Adrenal gland (tissue), 5 donors: ENCODE measurements at regions not wholly inside any gene's neighbourhood (a gene's known extent, or its start where the extent isn't known, plus 50 kb on each side); places are given as distances from the start of the nearest gene placed in this dataset.

Experiments
- POLR2A ChIP-seq, 2 donors: fragments of 450-650 bp; IDR thresholded peaks; one replicate each; pipeline ENCODE4 v1.6.1; 2017; ENCODE audit warnings: antibody characterized with exemption in 2 of 2, mild to moderate bottlenecking in 2 of 2, moderate library complexity in 1 of 2
- TF ChIP-seq, protein P1 (sequence below), 6 experiments: fragments of 450-650 bp in 4 of 6; fragments of 200-600 bp in 2 of 6; sonication (generic) in 1 of 6; IDR thresholded peaks; 1 replicate in 5 of 6; 2 replicates in 1 of 6; pipeline versions ENCODE4 v1.5.1 to v1.8.0; 2016 to 2021; ENCODE audit warnings: antibody characterized with exemption in 6 of 6, mild to moderate bottlenecking in 2 of 6, moderate library complexity in 1 of 6
- donor health status: DM: no; HTN: no; CAD: no.

DNA sequence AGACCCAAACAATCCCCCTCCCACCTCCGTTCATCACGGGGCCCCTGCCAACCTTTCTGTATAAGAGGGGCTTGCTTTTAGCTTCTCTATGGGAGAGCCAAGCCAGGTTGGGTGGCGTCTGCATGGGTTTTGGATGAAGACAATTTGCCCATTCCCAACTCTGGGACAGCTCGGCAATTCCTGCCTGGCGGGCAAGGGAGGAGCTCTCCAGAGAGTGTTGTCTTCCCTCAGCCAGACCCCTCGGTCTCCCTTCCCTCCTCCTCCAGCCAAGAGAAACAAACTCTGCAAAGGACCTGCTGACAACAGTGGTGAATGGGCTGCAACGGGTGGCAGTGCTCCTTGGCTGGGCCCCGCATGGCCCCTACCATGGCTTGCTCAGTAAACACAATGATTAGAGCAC lies 267.2 kb upstream of the HDAC4 start:
- TF ChIP-seq, protein P1, sequence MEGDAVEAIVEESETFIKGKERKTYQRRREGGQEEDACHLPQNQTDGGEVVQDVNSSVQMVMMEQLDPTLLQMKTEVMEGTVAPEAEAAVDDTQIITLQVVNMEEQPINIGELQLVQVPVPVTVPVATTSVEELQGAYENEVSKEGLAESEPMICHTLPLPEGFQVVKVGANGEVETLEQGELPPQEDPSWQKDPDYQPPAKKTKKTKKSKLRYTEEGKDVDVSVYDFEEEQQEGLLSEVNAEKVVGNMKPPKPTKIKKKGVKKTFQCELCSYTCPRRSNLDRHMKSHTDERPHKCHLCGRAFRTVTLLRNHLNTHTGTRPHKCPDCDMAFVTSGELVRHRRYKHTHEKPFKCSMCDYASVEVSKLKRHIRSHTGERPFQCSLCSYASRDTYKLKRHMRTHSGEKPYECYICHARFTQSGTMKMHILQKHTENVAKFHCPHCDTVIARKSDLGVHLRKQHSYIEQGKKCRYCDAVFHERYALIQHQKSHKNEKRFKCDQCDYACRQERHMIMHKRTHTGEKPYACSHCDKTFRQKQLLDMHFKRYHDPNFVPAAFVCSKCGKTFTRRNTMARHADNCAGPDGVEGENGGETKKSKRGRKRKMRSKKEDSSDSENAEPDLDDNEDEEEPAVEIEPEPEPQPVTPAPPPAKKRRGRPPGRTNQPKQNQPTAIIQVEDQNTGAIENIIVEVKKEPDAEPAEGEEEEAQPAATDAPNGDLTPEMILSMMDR (IDR thresholded peaks at IDR 0.05): no peak
- TF ChIP-seq POLR2A (IDR thresholded peaks at IDR 0.05): no peak
